Liver (tissue), 8 donors: ENCODE measurements at regions not wholly inside any gene's neighbourhood (a gene's known extent, or its start where the extent isn't known, plus 50 kb on each side); places are given as distances from the start of the nearest gene placed in this dataset.

Experiments used
- DNase-seq: peaks from one replicate; pipeline ENCODE4 v3.0.0-alpha.2; 2017; ENCODE audit warnings: low spot score
- H3K27ac ChIP-seq, 2 donors: one replicate each; pipeline ENCODE4 v1.7.0; 2013; ENCODE audit warnings: inconsistent platforms in 2 of 2, low read length in 2 of 2, control low read depth in 1 of 2, low read depth in 1 of 2, mild to moderate bottlenecking in 1 of 2
- H3K27me3 ChIP-seq, 4 donors: one replicate each; pipeline versions ENCODE4 v1.6.1 to v1.7.0; 2013; ENCODE audit warnings: low read length in 3 of 4, inconsistent platforms in 1 of 4, mild to moderate bottlenecking in 1 of 4, moderate library complexity in 1 of 4; ENCODE audit not compliant: control insufficient read depth in 4 of 4, insufficient read depth in 4 of 4
- H3K36me3 ChIP-seq, 4 donors: one replicate each; pipeline versions ENCODE4 v1.6.1 to v1.7.0; 2013; ENCODE audit warnings: low read length in 3 of 4, mild to moderate bottlenecking in 3 of 4, low read depth in 1 of 4, moderate library complexity in 1 of 4; ENCODE audit not compliant: control insufficient read depth in 4 of 4, insufficient read depth in 3 of 4
- H3K4me1 ChIP-seq, 4 donors: one replicate each; pipeline versions ENCODE4 v1.6.1 to v1.7.0; 2013; ENCODE audit warnings: low read length in 3 of 4, mild to moderate bottlenecking in 3 of 4, moderate library complexity in 1 of 4; ENCODE audit not compliant: control insufficient read depth in 4 of 4, insufficient read depth in 4 of 4
- H3K4me3 ChIP-seq, 3 donors: one replicate each; pipeline versions ENCODE4 v1.6.1 to v1.7.0; 2013; ENCODE audit warnings: low read length in 3 of 3, control low read depth in 1 of 3, low read depth in 1 of 3, mild to moderate bottlenecking in 1 of 3
- H3K9ac ChIP-seq, 2 donors: one replicate each; pipeline ENCODE4 v1.7.0; 2013; ENCODE audit warnings: low read length in 2 of 2, mild to moderate bottlenecking in 2 of 2, moderate library complexity in 2 of 2, control low read depth in 1 of 2, low read depth in 1 of 2
- H3K9me3 ChIP-seq, 4 donors: one replicate each; pipeline versions ENCODE4 v1.6.1 to v1.7.0; 2013; ENCODE audit warnings: low read length in 3 of 4; ENCODE audit not compliant: control insufficient read depth in 4 of 4
- ATF3 ChIP-seq: IDR thresholded peaks from 2 replicates; pipeline ENCODE4 v1.6.1; 2016; ENCODE audit warnings: antibody characterized with exemption
- CTCF ChIP-seq: fragments of 150-350 bp; IDR thresholded peaks from 2 replicates; pipeline ENCODE4 v1.5.1; 2017; ENCODE audit warnings: improper control_type of control experiment, low read depth, low read length; ENCODE audit not compliant: missing input control
- EGR1 ChIP-seq, 2 donors: IDR thresholded peaks; 2 replicates each; pipeline ENCODE4 v1.6.1; 2016 to 2018; ENCODE audit warnings: antibody characterized with exemption in 2 of 2, low read depth in 2 of 2
- FOXA1 ChIP-seq: IDR thresholded peaks from 2 replicates; pipeline ENCODE4 v1.6.1; 2016; ENCODE audit warnings: antibody characterized with exemption
- FOXA2 ChIP-seq: IDR thresholded peaks from 2 replicates; pipeline ENCODE4 v1.6.1; 2016; ENCODE audit warnings: antibody characterized with exemption
- GABPA ChIP-seq, 2 donors: IDR thresholded peaks in 1 of 2; conservative IDR thresholded peaks in 1 of 2; 2 replicates each; pipeline ENCODE4 v1.6.1; 2016; ENCODE audit warnings: antibody characterized with exemption in 2 of 2, mild to moderate bottlenecking in 1 of 2, moderate library complexity in 1 of 2
- HNF4A ChIP-seq, 2 donors: conservative IDR thresholded peaks; 2 replicates each; pipeline ENCODE4 v1.6.1; 2016; ENCODE audit warnings: antibody characterized with exemption in 2 of 2, mild to moderate bottlenecking in 2 of 2
- HNF4G ChIP-seq: IDR thresholded peaks from 2 replicates; pipeline ENCODE4 v1.6.1; 2016; ENCODE audit warnings: antibody characterized with exemption
- JUND ChIP-seq, 2 donors: IDR thresholded peaks; 2 replicates each; pipeline ENCODE4 v1.6.1; 2016; ENCODE audit warnings: antibody characterized with exemption in 2 of 2
- MAX ChIP-seq: IDR thresholded peaks from 2 replicates; pipeline ENCODE4 v1.6.1; 2016; ENCODE audit warnings: antibody characterized with exemption
- NR2F2 ChIP-seq: IDR thresholded peaks from 2 replicates; pipeline ENCODE4 v1.6.1; 2016; ENCODE audit warnings: antibody characterized with exemption
- RAD21 ChIP-seq, 2 donors: IDR thresholded peaks; 2 replicates each; pipeline ENCODE4 v1.6.1; 2016; ENCODE audit warnings: antibody characterized with exemption in 2 of 2, mild to moderate bottlenecking in 2 of 2
- REST ChIP-seq: IDR thresholded peaks from 2 replicates; pipeline ENCODE4 v1.6.1; 2016; ENCODE audit warnings: antibody characterized with exemption, mild to moderate bottlenecking
- RXRA ChIP-seq, 2 donors: IDR thresholded peaks; 2 replicates each; pipeline ENCODE4 v1.6.1; 2017 to 2018; ENCODE audit warnings: antibody characterized with exemption in 2 of 2, mild to moderate bottlenecking in 1 of 2
- SP1 ChIP-seq: IDR thresholded peaks from 2 replicates; pipeline ENCODE4 v1.6.1; 2018; ENCODE audit warnings: antibody characterized with exemption, mild to moderate bottlenecking
- TAF1 ChIP-seq: conservative IDR thresholded peaks from 2 replicates; pipeline ENCODE4 v1.6.1; 2016; ENCODE audit warnings: antibody characterized with exemption, mild to moderate bottlenecking
- YY1 ChIP-seq: IDR thresholded peaks from 2 replicates; pipeline ENCODE4 v1.6.1; 2016; ENCODE audit warnings: antibody characterized with exemption, mild to moderate bottlenecking
- ZBTB33 ChIP-seq: IDR thresholded peaks from 2 replicates; pipeline ENCODE4 v1.6.1; 2016; ENCODE audit warnings: antibody characterized with exemption
- WGBS: extraction: QIAGEN DNeasy Blood & Tissue Kit; methylation state at CpG from one replicate; pipeline ENCODE4 v1.1.7; 2013; 5-methylcytosine and 5-hydroxymethylcytosine counted together
- donor health status: healthy.
- donor health status: healthy.
- donor health status: healthy.
- donor health status: healthy.
- donor health status: healthy.

- Histone ChIP-seq H3K27me3 (no peaks in the 10 kb centered on the region), H3K4me3 (no peak overlapping the region), H3K9ac (no peak overlapping the region), H3K4me1 (no peaks in the 10 kb centered on the region), H3K36me3 (no peaks in the 10 kb centered on the region), H3K9me3 (no peaks in the 10 kb centered on the region), H3K27ac (no peak overlapping the region)
- no peak for TF ChIP-seq GABPA (IDR thresholded peaks at IDR 0.05 in 1 of 2, conservative IDR thresholded peaks at IDR 0.05 in 1 of 2)
- no peak for TF ChIP-seq ZBTB33
- TF ChIP-seq YY1: no peak
- no peak for TF ChIP-seq JUND (IDR thresholded peaks at IDR 0.05)
- no peak for TF ChIP-seq TAF1
- no peak for TF ChIP-seq FOXA1
- no peak for DNase-seq
- WGBS: 97% methylated on average over 1 of the region's 1 CpG
Observed at GRCh38 chr13:103473081-103473480, 406.9 kb upstream of the SLC10A2 start.

- Histone ChIP-seq H3K27me3 (no peaks in the 10 kb centered on the region), H3K9me3 (no peaks in the 10 kb centered on the region), H3K9ac (no peak overlapping the region), H3K4me1 (no peaks in the 10 kb centered on the region), H3K36me3 (no peaks in the 10 kb centered on the region), H3K27ac (no peak overlapping the region), H3K4me3 (no peak overlapping the region)
- 78% methylated on average over 4 of the region's 4 CpGs for WGBS
- TF ChIP-seq RAD21 (IDR thresholded peaks at IDR 0.05) (no peak), FOXA1 (no peak), TAF1 (no peak), ZBTB33 (no peak), YY1 (no peak), GABPA (IDR thresholded peaks at IDR 0.05 in 1 of 2, conservative IDR thresholded peaks at IDR 0.05 in 1 of 2) (no peak), FOXA2 (no peak), CTCF (no peak), HNF4G (no peak), RXRA (IDR thresholded peaks at IDR 0.05) (no peak), JUND (IDR thresholded peaks at IDR 0.05) (no peak), MAX (no peak), EGR1 (IDR thresholded peaks at IDR 0.05; ENCODE audit: low read depth in 2 of 2) (no peak), ATF3 (no peak), SP1 (no peak), HNF4A (conservative IDR thresholded peaks at IDR 0.05) (no peak), REST (no peak), NR2F2 (no peak)
- no peak for DNase-seq
Observed at GRCh38 chr13:103471896-103472295, 405.7 kb upstream of the SLC10A2 start.
